GM21723 (cell line): ENCODE measurements at regions not wholly inside any gene's neighbourhood (a gene's known extent, or its start where the extent isn't known, plus 50 kb on each side); places are given as distances from the start of the nearest gene placed in this dataset.
A peak's percentile ranks its signal among the peaks of the same experiment; 100 is the strongest.

ENCODE experiments used
- ATAC-seq: cut with Tn5 transposase; IDR thresholded peaks from one replicate; pipeline ENCODE4 v1.9.1; 2021; ENCODE audit warnings: mild to moderate bottlenecking, moderate library complexity; ENCODE audit not compliant: unreplicated experiment

- no peak for ATAC-seq
Measured at GRCh38 chr2:64850642-64851041, 138.6 kb upstream of the SLC1A4 start.

- no peak for ATAC-seq
Measured at GRCh38 chr2:64852771-64853241, 136.4 kb upstream of the SLC1A4 start.

DNA sequence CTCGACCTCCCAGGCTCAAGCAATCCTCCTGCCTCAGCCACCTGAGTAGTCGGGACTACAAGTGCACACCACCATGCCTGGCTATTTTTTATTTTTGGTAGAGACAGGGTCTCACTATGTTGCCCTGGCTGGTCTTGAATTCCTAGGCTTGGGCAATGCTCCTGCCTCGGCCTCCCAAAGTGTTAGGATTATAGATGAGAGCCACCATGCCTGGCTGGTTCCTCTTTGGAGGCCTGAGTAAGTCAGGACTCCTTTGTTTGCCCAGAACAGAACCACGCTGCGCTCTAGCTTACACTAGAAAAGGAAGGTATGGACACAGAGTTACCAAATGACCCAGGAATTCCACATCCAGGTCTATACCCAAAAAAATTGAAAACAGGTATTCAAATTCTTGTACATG lies 135.9 kb upstream of the SLC1A4 start:
- ATAC-seq = no peak

- ATAC-seq = no peak
Measured at GRCh38 chr2:64853894-64854293, 135.3 kb upstream of the SLC1A4 start.

DNA sequence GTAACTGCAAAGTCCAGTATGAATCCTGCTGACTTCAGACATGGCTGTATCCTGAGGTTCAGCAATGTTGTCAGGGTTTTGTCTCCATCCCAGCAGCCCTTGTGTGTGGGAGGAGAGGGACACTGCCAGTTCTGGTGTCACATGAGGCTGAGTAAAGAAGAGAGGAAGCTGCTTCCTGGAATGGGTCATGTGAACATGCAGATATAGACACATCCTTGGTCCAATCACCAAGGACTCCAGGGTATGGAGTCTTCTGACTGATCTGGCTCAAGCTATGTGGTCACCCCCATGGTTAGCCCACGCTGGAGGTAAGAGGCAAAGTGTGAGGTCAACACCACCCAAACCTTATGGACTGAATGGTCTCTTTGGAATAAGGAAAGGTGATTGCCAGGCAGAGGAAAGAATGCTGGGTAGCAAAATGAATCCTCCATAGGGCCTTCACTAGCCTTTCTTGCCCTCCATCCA lies 134.4 kb upstream of the SLC1A4 start:
- no peak for ATAC-seq

DNA sequence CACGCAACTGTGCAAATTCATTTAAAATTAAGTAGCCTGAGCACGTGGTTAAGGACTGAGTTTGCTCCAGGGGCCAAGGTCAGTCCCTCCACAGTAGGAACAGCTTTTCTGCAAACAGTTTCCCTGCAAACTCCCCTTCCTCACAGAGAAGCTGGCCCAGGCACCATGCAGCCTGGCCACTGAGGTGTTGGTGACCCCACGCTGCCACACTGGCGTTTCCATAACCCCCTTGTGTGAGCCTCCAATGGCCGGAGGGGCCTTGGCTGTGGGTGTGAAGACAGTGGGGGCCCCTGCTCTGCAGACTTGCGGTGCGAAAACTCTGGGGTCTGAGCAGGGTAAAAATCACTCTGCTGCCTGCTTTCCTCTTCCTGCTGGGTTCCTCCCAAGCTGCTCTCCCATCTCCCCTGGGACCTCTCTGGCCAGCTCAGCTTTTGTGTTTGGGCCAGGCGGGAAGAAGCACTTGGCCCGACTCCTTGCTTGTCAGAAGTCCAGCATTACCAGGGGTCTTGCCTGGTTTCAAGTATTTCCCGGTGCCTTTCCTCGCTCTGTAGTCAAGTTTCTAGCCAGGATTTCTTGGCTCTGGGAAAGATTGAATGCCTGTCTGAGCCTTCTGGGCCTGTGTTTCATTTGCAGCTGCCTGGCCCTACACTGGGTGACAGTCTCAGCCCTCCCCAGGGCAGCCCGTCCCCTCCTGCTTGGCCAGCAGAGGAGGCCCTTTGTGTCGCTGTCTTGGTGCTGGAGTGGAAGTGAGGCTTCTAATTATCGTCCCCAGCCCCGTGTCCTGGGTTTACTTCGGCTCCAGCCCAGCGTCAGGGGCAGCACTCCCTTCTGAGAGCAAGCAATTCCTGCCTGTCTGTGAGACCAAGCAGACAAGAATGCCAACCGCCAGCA lies 131.4 kb upstream of the SLC1A4 start:
- no peak for ATAC-seq

DNA sequence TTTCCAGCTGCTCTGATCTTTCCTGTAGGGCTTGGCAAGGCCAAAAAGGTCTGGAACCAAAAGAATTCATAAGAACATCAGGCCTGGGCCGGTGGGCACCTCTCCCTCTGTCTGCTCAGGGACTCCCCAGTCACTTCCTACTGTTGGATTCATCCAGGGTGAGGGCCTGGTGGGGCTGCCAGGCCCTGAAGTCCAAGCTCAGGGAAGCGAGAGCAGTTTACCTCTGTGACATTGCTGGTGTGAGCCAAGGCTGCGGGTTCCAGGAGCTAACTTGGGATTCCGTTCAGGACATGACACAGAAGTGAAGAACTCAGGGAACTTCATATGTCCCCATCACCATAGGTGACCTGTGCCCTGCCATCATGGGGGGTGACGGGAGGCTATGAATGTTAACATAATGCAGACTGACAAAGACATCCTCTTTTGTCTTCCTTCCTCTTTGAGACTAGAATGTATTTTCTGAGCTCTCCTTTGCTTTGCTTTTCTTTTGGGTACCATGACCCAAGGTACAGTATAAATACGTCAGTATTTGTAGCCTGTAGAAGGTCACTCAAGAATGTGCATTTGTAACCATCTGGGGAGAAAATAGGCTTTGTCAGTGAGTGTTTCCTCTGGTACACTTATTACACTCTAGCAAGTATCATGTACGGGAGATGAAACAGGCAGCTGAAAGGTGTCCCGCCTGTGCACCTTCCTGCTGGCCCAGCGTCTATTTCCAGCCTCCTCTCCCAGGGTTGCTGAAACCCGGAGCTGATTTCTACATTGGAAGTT lies 130.5 kb upstream of the SLC1A4 start:
- peak; percentile 9 for ATAC-seq

GRCh38 chr2:64859312-64860212 lies 129.6 kb upstream of the SLC1A4 start:
- ATAC-seq = peak; percentile 42

DNA sequence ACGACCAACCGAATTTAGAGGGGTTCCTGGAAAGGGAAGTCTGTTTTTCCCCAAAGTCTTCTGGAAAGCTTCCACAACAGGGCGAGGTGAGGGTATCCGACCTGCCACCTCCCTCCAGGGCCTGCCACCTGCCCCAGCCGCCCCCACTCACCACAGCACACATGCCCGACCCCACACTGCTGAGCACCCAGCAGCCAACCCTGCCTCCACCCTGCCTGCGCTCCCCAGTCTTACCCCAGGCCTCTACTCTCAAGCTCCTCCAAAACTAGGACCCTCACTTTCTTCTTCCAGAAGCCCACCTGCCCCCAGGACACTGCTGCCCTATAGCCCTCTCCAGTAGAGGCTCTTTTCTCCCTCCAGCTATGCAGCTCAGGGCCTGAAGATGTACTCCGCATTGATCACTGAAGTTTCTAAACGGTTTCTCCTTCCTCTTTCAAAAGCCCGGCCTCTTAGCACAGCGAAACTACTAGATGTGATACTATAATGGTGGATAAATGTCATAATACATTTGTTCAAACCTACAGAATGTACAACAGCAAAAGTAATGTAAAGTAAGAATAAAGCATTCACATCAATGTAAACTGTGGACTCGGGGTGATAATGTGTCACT lies 128.8 kb upstream of the SLC1A4 start:
- ATAC-seq = peak; percentile 34

DNA sequence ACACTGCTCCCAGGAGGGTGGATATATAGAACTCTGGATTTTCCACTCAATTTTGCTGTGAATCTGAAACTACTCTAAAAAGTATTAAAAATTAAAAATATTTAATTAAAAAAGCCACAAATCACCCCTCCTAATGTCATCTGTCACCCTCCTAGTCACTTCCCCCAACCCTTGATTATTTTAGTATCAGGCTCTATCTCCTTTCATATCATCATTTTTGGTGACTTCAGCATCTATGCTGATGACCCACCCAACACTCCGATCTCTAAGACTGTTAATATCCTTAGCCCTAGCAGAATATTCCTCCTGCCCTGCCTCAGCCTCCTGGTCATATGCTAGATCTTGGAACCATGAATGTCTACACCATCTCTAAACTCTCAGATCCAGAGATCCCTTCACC lies 128.3 kb upstream of the SLC1A4 start:
- no peak for ATAC-seq

GRCh38 chr2:64861452-64862397 lies 127.5 kb upstream of the SLC1A4 start:
- no peak for ATAC-seq

- ATAC-seq = no peak
Measured at GRCh38 chr2:64862623-64863022, 126.6 kb upstream of the SLC1A4 start.

DNA sequence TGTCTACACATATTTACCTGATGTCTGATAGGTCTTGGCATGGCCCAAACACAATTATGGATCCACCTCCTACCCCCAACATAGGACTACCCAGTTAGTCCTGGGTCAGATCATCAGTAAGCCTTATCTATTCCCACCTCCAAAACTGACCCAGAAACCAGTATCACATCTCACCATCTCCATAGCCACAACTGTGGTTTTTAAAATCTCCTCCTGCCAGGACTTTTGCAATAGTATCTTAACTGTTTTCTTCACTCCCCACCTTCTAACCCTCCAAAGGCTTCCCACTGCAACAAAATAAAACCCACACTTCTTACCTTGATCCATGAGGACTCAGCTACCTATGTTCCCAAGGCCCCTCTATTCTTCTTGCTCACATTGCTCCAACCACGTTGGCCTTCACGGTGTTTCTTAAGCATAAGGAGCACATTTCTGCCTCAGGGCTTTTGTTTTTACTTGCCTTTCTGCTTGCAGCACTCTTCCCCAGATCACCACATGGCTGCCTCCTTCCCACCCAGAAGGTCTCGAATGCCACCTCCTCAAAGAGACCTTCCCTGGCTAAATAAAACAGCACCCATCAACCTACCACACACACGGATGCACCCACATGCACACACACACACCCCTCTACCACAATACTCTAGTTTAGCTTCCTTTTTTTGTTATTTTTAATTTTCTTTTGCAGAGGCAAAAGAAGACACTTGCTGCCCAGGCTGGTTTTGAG lies 125.9 kb upstream of the SLC1A4 start:
- ATAC-seq = no peak

GRCh38 chr2:64865073-64865830 lies 123.9 kb upstream of the SLC1A4 start:
- peak; percentile 55 for ATAC-seq

GRCh38 chr2:64865831-64866345 lies 123.3 kb upstream of the SLC1A4 start:
- ATAC-seq = no peak

DNA sequence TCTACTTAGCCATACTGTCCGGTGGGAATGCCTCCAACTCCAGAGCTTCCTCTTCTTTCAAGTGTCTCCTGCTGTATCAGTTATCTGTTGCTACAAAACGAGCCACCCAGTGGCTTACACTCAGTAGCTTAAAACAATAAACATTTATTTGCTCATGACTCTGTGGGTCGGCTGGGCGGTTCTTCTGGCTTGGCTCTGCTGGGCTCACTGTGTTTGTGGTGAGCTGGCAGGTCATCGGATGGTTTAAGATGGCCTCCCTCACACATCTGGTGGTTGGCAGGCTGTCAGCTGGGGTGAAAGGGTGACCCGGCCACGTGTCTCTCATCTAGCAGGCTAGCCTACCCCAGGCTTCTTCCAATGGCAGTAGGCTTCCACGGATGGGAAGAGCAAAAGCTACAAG lies 122.4 kb upstream of the SLC1A4 start:
- no peak for ATAC-seq

GRCh38 chr2:64867253-64867996 lies 121.8 kb upstream of the SLC1A4 start:
- no peak for ATAC-seq
